ENCODE measurements at regions not wholly inside any gene's neighbourhood (a gene's known extent, or its start where the extent isn't known, plus 50 kb on each side); places are given as distances from the start of the nearest gene placed in this dataset.

GRCh38 chr9:134551644-134552348 lies 89.8 kb upstream of the COL5A1 start:
- TF ChIP-seq EZH2phosphoT487 (IDR thresholded peaks at IDR 0.05): no peak
- TF ChIP-seq CTCF (IDR thresholded peaks at IDR 0.05): no peak
